ENCODE measurements at regions not wholly inside any gene's neighbourhood (a gene's known extent, or its start where the extent isn't known, plus 50 kb on each side); places are given as distances from the start of the nearest gene placed in this dataset.

GRCh38 chr2:139876964-139877363, 1096.8 kb upstream of the NXPH2 start:
- TF ChIP-seq FOXK2 (IDR thresholded peaks at IDR 0.05): no peak
- POLR2A ChIA-PET: no interaction called here
- DNase-seq (ENCODE audit: extremely low spot score): no peak
- CTCF ChIA-PET: interaction anchor here (0.6 kb wide), 1 partner anchor 10 kb away, joined by 3 read pairs; no protein-coding TSS in a partner anchor

- ChIA-PET CTCF (interaction anchor here (0.7 kb wide), 1 partner anchor 221 kb away, joined by 3 read pairs; no protein-coding TSS in a partner anchor), POLR2A (no interaction called here)
- TF ChIP-seq CTBP1 (IDR thresholded peaks at IDR 0.05; ENCODE audit: borderline replicate concordance) (no peak), LEF1 (IDR thresholded peaks at IDR 0.05; ENCODE audit: borderline replicate concordance) (no peak), ZNF384 (IDR thresholded peaks at IDR 0.05) (no peak), BHLHE40 (IDR thresholded peaks at IDR 0.05; ENCODE audit: borderline replicate concordance) (no peak), FOXK2 (IDR thresholded peaks at IDR 0.05) (no peak), PKNOX1 (IDR thresholded peaks at IDR 0.05) (no peak), NFRKB (IDR thresholded peaks at IDR 0.05) (no peak), HDGF (IDR thresholded peaks at IDR 0.05; ENCODE audit: borderline replicate concordance) (no peak), TARDBP (IDR thresholded peaks at IDR 0.05) (no peak), SUZ12 (IDR thresholded peaks at IDR 0.05) (no peak), FOXA1 (IDR thresholded peaks at IDR 0.05) (no peak), FOXM1 (IDR thresholded peaks at IDR 0.05; ENCODE audit: borderline replicate concordance) (no peak), L3MBTL2 (conservative IDR thresholded peaks at IDR 0.05) (no peak), ARNT (IDR thresholded peaks at IDR 0.05) (no peak)
- no peak for DNase-seq (ENCODE audit: extremely low spot score)
Observed at GRCh38 chr2:139876321-139876720, 1096.1 kb upstream of the NXPH2 start.

- DNase-seq (ENCODE audit: extremely low spot score): no peak
- POLR2A ChIA-PET: no interaction called here
- CTCF ChIA-PET: no interaction called here
- TF ChIP-seq ELF4 (IDR thresholded peaks at IDR 0.05): no peak
- no peak for TF ChIP-seq ARNT (IDR thresholded peaks at IDR 0.05)
Observed at GRCh38 chr2:139872503-139872902, 1092.3 kb upstream of the NXPH2 start.

DNA sequence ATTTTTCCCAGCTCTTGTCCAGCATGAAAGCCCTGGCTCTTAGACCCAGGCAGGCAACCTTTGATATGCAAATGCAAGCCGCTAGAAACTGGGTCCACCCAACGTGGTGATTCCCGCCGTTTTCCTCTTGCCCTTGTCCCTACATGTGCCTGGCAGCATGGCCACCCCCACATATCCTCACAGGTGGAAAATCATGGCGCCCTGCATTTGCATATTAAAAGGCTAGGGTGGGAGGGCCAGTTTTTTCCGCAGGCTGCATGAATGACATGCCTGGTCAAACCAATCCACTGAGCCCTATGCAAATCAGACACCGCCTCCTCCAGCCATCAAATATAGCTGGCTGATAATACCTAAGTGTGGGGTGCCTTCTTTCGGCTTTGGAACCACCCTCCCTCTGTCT, 1091.8 kb upstream of the NXPH2 start:
- TF ChIP-seq NFRKB (IDR thresholded peaks at IDR 0.05): no peak
- no peak for TF ChIP-seq TARDBP (IDR thresholded peaks at IDR 0.05)
- CTCF ChIA-PET: no interaction called here
- POLR2A ChIA-PET: no interaction called here
- DNase-seq (ENCODE audit: extremely low spot score): no peak

GRCh38 chr2:139867601-139868226, 1087.5 kb upstream of the NXPH2 start:
- TF ChIP-seq LEF1 (IDR thresholded peaks at IDR 0.05; ENCODE audit: borderline replicate concordance) (no peak), SUZ12 (IDR thresholded peaks at IDR 0.05) (no peak), PKNOX1 (IDR thresholded peaks at IDR 0.05) (no peak), FOXM1 (IDR thresholded peaks at IDR 0.05; ENCODE audit: borderline replicate concordance) (no peak), ELF4 (IDR thresholded peaks at IDR 0.05) (no peak), FOXA1 (IDR thresholded peaks at IDR 0.05) (no peak), FOXK2 (IDR thresholded peaks at IDR 0.05) (no peak), HDGF (IDR thresholded peaks at IDR 0.05; ENCODE audit: borderline replicate concordance) (no peak), L3MBTL2 (conservative IDR thresholded peaks at IDR 0.05) (no peak)
- ChIA-PET POLR2A (no interaction called here), CTCF (no interaction called here)
- no peak for DNase-seq (ENCODE audit: extremely low spot score)

GRCh38 chr2:139864821-139865302, 1084.7 kb upstream of the NXPH2 start:
- DNase-seq (ENCODE audit: extremely low spot score): no peak
- ChIA-PET CTCF (no interaction called here), POLR2A (no interaction called here)
- TF ChIP-seq PKNOX1 (IDR thresholded peaks at IDR 0.05): no peak

- ChIA-PET CTCF (no interaction called here), POLR2A (no interaction called here)
- DNase-seq (ENCODE audit: extremely low spot score): no peak
- TF ChIP-seq L3MBTL2 (conservative IDR thresholded peaks at IDR 0.05) (no peak), HDGF (IDR thresholded peaks at IDR 0.05; ENCODE audit: borderline replicate concordance) (no peak), LEF1 (IDR thresholded peaks at IDR 0.05; ENCODE audit: borderline replicate concordance) (no peak), FOXA1 (IDR thresholded peaks at IDR 0.05) (no peak), CTBP1 (IDR thresholded peaks at IDR 0.05; ENCODE audit: borderline replicate concordance) (no peak), NFRKB (IDR thresholded peaks at IDR 0.05) (no peak), SUZ12 (IDR thresholded peaks at IDR 0.05) (no peak), ELF4 (IDR thresholded peaks at IDR 0.05) (no peak)
Observed at GRCh38 chr2:139854769-139855483, 1074.7 kb upstream of the NXPH2 start.
